Kidney glomerular epithelial cell (primary cell): ENCODE measurements at regions not wholly inside any gene's neighbourhood (a gene's known extent, or its start where the extent isn't known, plus 50 kb on each side); places are given as distances from the start of the nearest gene placed in this dataset.
"Not testable (repeated sequence)": the region's sequence is repeated elsewhere in the genome, so short reads cannot be mapped to it uniquely, and the experiment has no call there.

ENCODE experiments used
- DNase-seq: peaks from one replicate; lab custom pipeline; 2025; lab: John Stamatoyannopoulos, UW

- DNase-seq: no peak
These were observed 219.8 kb upstream of the CTSO start for GRCh38 chr4:156173486-156173885.

GRCh38 chr4:156169861-156170260 lies 216.2 kb upstream of the CTSO start:
- DNase-seq: no peak

GRCh38 chr4:156169011-156169410 lies 215.3 kb upstream of the CTSO start:
- DNase-seq: peak; percentile 41

- DNase-seq: no peak
These were observed 214.6 kb upstream of the CTSO start for GRCh38 chr4:156168288-156168687.

- DNase-seq: no peak
These were observed 205.1 kb upstream of the CTSO start for GRCh38 chr4:156158747-156159146.

DNA sequence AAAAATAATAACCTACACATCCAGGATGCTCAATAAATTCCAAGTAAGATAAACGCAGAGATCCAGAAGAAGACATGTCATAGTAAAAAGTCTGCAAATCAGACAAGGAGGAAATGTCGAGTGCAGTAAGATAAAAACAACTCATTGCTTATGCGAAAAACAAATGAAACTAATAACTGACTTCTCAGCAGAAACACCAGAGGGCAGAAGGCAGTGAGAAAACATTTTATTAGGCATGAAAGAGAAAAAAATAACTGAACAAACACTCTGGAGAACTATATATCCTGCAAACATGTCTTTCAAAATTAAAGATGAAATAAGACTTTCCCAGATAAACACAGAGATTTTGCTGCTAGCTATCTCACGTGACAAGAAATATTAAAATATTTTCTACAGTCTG lies 201.3 kb upstream of the CTSO start:
- no peak for DNase-seq

DNA sequence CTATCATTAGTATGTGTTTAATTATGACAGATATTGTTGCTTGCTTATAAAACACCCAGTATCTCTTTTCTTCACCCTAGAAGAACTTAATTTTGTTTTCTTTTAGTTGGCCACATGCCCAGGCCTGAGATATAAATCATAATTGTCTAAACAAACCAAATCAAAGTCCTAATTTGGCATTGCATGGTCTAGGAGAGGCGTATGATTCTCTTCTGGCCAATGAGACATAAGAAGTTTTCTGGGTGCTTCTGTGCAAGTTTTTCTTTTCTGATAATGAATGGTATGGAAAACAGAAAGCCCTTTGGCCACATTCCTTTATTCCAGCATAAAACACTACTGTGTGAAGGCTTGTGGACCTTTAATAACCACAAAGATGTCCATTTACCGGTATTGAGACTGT lies 192.9 kb upstream of the CTSO start:
- DNase-seq: no peak

GRCh38 chr4:156144961-156145360 lies 191.3 kb upstream of the CTSO start:
- DNase-seq: no peak

- DNase-seq: no peak
These were observed 185.2 kb upstream of the CTSO start for GRCh38 chr4:156138781-156139280.

DNA sequence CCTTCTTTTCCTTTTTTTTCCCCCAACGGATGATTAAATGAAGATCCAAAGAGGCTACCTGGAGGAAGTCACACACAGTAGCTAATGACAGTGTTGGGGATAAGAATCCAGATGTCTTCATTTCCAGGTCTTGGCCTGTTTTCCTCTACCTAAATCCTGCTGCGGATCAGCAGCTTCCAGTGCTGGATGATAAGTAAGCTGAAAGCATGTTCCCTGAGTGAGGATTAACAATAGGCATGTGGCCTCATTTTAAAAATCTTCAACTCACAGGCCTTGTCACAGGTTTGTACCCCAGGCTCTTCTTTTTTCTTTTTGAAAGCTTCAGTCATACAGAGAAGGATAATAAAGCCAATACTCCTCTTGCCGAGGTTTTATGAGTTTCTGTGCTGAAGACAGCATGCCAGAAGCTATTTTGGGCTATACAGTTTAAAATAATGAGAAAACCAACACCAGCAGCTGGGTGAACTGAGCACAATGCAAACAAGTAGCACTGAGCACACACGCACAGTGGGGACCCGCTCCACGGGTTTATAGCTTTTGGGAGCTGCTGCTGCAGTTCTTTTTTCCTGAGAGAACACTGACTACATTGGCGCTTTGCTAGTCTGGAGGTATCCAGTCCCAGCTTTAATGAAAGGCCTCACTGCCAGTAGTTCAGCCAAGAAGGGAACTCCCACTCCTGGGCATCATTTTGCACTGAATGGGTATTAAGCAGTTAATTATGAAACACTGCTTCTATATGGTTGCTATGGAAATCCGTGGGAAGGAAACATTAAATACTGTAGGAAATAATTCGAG lies 184.2 kb upstream of the CTSO start:
- DNase-seq: no peak

- DNase-seq: no peak
These were observed 178.5 kb upstream of the CTSO start for GRCh38 chr4:156132196-156132595.

DNA sequence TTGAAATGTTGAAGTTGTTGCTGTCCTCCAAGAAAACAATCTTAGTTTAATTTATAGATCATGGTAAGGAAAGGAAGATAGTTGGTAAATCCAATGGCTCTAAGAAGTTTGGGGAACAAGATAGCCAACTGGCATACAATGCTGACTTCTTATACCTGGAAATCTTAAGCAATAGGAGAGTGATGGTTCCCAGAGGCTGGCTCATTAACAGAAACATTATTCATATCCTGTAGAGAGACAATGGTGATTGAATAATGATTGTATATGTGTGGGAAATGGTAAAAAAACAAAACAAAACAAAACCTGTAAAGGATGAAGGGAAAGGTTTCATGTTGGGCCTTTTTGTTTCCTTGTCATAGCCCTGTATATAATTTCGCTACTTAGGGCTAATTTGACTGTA lies 174.9 kb upstream of the CTSO start:
- no peak for DNase-seq

- no peak for DNase-seq
These were observed 165.0 kb upstream of the CTSO start for GRCh38 chr4:156118507-156119220.

DNA sequence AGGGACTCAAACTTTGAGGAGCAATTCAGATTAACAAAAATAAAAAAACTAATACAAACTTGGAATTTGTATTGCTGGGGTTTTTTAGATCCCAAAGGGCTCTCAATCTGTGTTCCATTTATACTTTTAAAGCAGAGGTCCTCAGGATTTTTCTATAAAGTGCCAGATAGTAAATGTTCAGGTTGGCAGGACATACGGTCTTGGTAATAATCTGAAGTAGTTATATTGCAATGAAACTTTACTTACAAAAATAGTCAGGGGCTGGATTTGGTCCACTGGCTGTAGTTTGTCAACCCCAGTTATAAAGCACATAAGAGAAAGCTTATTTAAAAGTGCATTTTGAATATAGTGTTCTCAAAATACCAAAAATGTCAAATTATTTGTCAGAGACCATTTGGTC lies 164.1 kb upstream of the CTSO start:
- DNase-seq: no peak

GRCh38 chr4:156116991-156117390 lies 163.3 kb upstream of the CTSO start:
- DNase-seq: no peak

DNA sequence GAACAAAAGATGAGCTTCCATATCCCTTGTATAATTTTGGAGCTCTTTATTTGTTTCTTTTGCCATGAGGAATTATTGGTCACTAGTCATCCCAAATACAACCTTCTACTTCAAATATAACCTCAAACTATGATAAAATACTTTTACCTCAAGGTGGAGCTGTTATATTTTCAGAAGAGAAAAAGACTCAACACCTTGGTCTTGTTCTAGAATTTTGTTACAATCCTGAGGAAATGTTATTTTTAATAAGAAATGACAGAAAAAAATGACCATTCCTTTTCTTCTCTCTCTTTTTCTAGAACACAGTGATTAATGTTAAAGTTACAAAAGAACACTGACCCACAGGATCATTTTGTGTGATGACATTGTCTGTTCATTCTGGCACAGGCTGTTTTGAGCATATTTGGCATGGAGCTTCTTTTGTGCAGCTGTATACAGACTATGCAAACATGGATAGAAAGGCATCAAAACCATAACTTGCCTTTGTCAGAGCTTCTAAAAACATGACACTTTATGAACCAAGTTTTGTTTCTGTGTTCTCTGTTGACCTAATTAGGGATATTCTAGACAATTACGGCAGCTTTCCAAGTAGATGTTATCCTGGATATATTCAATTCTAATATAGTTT lies 159.6 kb upstream of the CTSO start:
- no peak for DNase-seq

DNA sequence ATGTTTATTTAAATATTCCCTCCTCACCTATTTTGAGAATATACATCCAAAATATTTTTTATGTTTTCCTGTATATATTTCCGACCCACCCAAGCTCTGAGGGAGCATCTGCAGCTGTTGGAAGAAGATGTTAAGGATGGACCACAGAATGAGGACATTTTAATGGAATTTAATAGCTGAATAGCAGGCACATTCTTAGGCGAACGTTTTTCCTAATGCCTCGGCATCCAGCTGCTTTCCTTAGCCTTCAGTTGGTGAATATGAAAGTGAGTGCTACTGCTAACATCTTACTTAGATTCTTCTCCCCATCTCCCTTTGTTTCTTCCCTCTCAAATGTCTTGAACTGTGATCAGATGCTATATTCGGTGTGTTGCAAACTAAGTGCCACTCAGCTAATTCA lies 158.0 kb upstream of the CTSO start:
- DNase-seq: no peak

DNA sequence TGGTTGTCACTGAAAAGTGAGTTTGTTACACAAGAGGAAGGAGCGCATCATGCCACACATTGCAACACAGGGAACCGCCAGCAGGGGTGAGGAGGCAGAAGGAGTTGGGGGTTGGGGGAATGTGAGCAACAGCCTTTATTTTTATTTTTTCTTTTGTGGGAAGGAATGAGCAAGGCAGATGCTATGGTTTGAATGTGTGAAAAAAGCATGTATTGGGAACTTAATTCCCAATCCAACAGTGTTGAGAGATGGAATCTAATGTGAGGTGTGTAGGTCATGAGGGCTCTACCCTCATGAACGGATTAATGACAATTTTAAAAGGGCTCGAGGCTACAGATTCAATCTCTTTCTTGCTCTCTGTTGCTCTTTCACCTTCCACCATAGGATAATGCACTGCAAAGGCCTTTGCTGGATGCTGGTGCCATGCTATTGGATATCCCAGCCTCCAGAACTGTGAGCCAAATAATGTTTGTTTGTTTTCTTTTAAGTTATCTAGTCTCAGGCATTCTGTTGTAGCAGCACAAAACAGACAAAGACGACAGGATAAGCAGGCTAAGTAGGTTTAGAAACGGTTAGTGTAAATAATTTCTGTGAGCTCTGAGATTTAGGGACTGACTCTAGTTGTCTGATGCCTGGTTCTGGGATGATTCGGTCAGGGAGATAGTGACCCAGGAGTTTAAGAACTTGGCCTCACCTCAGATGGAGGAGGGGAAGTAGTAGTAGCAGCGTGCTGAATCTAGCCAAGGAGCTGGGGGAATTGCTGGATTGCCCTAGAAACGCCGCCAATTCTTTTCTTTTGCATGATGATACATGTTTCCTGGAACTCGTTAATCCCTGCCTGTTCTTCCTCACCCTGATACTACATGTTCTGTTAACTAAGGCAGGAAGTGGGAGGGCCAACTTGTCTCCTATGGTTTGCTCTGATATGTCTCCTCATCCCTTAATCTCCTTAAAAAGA lies 156.6 kb upstream of the CTSO start:
- DNase-seq: no peak

DNA sequence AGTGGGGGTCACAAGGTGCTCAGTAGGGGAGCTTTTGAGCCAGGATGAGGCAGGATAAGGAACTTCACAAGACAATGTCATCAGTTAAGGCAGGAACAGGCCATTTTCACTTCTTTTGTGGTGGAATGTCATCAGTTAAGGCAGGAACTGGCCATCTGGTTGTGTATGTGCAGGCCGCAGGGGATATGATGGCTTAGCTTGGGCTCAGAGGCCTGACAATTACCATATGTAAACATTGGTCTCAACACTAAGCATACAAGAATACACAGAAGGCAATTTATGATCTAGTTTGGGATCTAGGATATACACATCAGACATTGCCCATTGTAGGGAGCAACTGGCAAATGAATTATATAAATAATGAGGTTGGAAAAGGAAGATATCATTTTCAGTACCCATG lies 155.4 kb upstream of the CTSO start:
- not testable (repeated sequence) for DNase-seq

DNA sequence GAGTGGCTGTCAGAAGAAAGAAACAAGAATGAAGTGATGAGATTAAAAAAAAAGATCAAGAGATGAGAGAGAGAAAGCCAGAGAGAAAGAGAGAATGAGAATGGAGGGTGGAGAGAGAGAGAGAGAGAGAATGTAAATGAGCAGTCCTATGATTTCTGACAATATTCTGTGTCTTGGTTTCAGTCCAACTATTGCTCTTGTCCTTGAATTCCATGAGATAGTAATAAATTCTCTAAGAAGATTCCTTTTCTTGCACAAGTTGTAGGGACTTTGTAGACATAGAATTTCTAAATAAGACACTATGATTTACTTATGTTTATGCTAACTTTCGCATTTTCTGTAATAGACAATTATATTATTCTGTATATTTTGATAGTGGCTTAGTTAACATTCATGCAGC lies 149.6 kb upstream of the CTSO start:
- no peak for DNase-seq

GRCh38 chr4:156102411-156102810 lies 148.7 kb upstream of the CTSO start:
- no peak for DNase-seq

DNA sequence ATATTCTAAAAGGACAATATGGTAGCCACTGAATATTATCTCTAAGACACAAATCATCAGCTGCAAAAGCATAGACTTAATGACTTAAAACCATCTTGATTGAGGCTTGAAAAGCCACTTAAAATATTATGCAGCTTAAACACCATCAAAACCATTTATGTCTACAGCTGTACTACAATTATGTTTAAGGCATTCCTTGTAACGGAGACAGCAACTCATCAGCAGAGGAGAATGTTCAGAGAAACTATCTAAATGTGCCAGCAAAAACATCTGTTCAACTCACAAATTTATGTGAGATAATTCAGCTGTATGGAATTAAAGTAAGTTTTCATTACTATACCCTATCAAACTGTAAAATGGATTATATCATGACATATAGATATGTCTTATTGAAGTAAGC lies 147.9 kb upstream of the CTSO start:
- DNase-seq: no peak
